GM12891 (cell line): ENCODE measurements at regions not wholly inside any gene's neighbourhood (a gene's known extent, or its start where the extent isn't known, plus 50 kb on each side); places are given as distances from the start of the nearest gene placed in this dataset.
"Not testable (repeated sequence)": the region's sequence is repeated elsewhere in the genome, so short reads cannot be mapped to it uniquely, and the experiment has no call there.

Source experiments
- DNase-seq: peaks from one replicate; pipeline ENCODE4 v3.0.0; 2011; ENCODE audit warnings: low spot score; ENCODE audit not compliant: insufficient read length
- FAIRE-seq: peaks from 2 replicates; lab custom pipeline; 2011; peaks lifted over from hg19 to GRCh38; lab: Jason Lieb, UNC
- PAX5 ChIP-seq: IDR thresholded peaks from 2 replicates; pipeline ENCODE4 v1.6.1; 2011; ENCODE audit warnings: low read length, moderate library complexity, mild to moderate bottlenecking; ENCODE audit not compliant: insufficient read depth, severe bottlenecking
- POLR2A ChIP-seq: IDR thresholded peaks from 2 replicates; pipeline ENCODE4 v1.6.1; 2011; ENCODE audit warnings: low read depth, low read length, control low read depth
- POLR2AphosphoS5 ChIP-seq: IDR thresholded peaks from 2 replicates; pipeline ENCODE4 v1.6.1; 2011; ENCODE audit warnings: low read depth, low read length, control low read depth
- POU2F2 ChIP-seq: IDR thresholded peaks from 2 replicates; pipeline ENCODE4 v1.6.1; 2011; ENCODE audit warnings: low read depth, mild to moderate bottlenecking, control low read depth, low read length, moderate library complexity
- SPI1 ChIP-seq: IDR thresholded peaks from 2 replicates; pipeline ENCODE4 v1.6.1; 2011; ENCODE audit warnings: low read depth, low read length, control low read depth
- TAF1 ChIP-seq: IDR thresholded peaks from 2 replicates; pipeline ENCODE4 v1.6.1; 2011; ENCODE audit warnings: low read depth, low read length, control low read depth

- no peak for TF ChIP-seq POU2F2
- TF ChIP-seq TAF1: no peak
- TF ChIP-seq POLR2A: no peak
- no peak for FAIRE-seq
Observed at GRCh38 chr4:91754716-91755115, 549.0 kb upstream of the GRID2 start.

GRCh38 chr4:91758487-91758886 is 545.3 kb upstream of the GRID2 start:
- no peak for DNase-seq
- TF ChIP-seq POLR2AphosphoS5 (no peak), PAX5 (no peak), POLR2A (no peak), SPI1 (no peak), POU2F2 (no peak), TAF1 (no peak)
- FAIRE-seq: no peak

More at GRCh38 chr4:91754716-91755115, 549.0 kb upstream of the GRID2 start:
- no peak for DNase-seq

DNA sequence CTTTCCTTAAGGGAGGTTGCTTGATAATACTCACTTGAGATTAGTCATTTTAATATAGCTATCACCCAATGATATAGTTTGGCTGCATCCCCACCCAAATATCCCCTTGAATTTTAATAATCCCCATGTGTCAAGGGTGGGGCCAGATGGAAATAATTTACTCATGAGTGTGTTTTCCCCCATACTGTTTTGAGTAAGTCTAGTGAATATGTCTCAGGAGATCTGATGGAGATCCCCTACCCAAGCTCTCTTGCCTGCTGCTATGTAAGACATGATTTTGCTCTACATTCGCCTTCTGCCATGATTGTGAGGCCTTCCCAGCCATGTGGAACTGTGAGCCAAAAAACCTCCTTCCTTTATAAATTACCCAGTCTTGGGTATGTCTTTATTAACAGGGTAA is 539.7 kb upstream of the GRID2 start:
- DNase-seq: no peak
- FAIRE-seq: no peak
- no peak for TF ChIP-seq POLR2A
- no peak for TF ChIP-seq TAF1
- TF ChIP-seq PAX5: no peak
- no peak for TF ChIP-seq SPI1
- TF ChIP-seq POU2F2: no peak
- TF ChIP-seq POLR2AphosphoS5: no peak

- no peak for FAIRE-seq
- no peak for TF ChIP-seq POU2F2
- TF ChIP-seq POLR2AphosphoS5: no peak
- no peak for TF ChIP-seq SPI1
- no peak for TF ChIP-seq PAX5
- no peak for TF ChIP-seq POLR2A
- no peak for TF ChIP-seq TAF1
- no peak for DNase-seq
Observed at GRCh38 chr4:91769912-91770311, 533.9 kb upstream of the GRID2 start.

- FAIRE-seq, DNase-seq: not testable (repeated sequence)
Observed at GRCh38 chr4:91791631-91792030, 512.1 kb upstream of the GRID2 start.

DNA sequence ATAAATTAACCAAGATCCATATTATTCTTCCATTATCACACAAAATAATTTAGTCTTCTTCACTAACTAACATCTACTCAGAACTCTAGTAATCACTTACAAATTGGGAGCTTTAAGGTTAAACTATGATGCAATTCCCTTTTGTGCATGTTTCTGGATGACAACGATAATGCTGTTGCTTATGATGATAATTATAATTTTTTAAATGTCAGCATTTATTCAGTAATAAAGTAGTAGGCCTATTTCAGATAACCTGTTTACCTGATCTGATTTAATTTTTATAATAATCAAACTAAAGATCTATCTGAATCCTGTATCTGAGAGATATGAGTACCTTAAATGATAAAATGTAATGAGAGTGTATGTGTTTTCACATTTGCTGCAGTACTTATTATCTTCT is 507.8 kb upstream of the GRID2 start:
- TF ChIP-seq TAF1: no peak
- no peak for TF ChIP-seq POLR2A
- FAIRE-seq: no peak
- no peak for DNase-seq

GRCh38 chr4:91812319-91812718 is 491.4 kb upstream of the GRID2 start:
- TF ChIP-seq POU2F2 (no peak), SPI1 (no peak), POLR2AphosphoS5 (no peak), PAX5 (no peak), POLR2A (no peak), TAF1 (no peak)
- DNase-seq: no peak
- FAIRE-seq: no peak

DNA sequence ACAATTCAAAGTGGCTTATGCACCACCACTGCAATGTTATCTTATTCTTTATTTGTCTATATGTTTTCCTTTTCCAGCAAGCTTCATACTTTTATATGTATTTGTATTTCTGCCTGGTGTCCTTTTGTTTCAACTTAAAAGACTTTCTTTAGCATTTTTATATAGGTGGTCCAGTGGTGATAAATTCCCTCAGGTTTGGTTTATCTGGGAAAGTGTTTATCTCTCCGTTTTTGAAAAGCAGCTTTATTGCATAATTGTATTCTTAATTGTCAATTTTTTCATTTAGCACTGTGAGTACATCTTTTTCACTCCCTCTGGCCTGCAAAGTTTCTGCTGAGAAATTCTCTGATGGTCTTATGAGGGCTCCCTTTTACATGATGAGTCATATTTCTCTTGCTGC is 479.0 kb upstream of the GRID2 start:
- no peak for TF ChIP-seq PAX5
- TF ChIP-seq TAF1: no peak
- no peak for TF ChIP-seq SPI1
- no peak for TF ChIP-seq POLR2AphosphoS5
- no peak for TF ChIP-seq POLR2A
- TF ChIP-seq POU2F2: no peak
- DNase-seq (no peak), FAIRE-seq (no peak)

DNA sequence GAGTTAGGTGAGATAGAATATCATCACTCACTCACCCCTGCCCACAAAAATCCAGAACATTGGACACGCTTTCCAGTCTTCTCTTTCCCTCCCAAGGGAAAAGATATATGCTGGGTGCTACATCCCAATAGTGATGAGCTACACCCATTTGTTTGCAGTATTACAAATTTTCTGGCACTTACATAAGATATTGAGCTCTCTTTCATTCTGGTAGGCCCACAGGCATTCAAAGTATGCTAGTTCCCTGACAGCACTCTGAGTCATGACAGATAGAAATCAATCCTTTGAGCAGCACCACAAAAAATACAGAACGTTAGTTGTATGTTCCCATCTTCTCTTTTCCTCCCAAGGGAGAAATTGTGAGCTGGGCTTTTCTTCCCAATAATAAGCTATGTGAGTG is 477.6 kb upstream of the GRID2 start:
- DNase-seq: no peak
- no peak for FAIRE-seq
- TF ChIP-seq PAX5 (no peak), POLR2AphosphoS5 (no peak), SPI1 (no peak), POLR2A (no peak), POU2F2 (no peak), TAF1 (no peak)

DNA sequence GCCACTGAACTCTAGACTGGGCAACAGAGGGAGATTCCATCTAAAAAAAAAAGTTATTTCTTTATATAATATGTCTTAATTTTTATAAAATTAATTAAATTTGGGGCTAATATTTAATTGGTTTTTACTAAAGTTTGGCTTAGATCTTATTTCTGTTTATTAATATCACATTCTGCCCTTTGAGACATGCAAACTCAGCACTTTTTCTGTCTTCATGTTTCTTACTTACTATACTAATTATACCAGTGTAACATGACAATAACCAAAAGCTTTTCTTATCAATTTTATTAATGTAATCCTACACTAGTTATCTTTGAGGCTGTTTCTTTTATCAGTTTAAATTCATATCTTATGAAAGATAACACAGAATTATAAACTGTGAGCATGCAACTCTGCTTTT is 475.9 kb upstream of the GRID2 start:
- DNase-seq (no peak), FAIRE-seq (no peak)

GRCh38 chr4:91829531-91829930 is 474.2 kb upstream of the GRID2 start:
- FAIRE-seq (no peak), DNase-seq (no peak)
- TF ChIP-seq SPI1: no peak
- TF ChIP-seq POU2F2: no peak
- TF ChIP-seq TAF1: no peak
- TF ChIP-seq PAX5: no peak
- no peak for TF ChIP-seq POLR2AphosphoS5
- TF ChIP-seq POLR2A: no peak

More for the DNA sequence above, 475.9 kb upstream of the GRID2 start:
- no peak for TF ChIP-seq POLR2AphosphoS5
- TF ChIP-seq TAF1: no peak
- no peak for TF ChIP-seq POU2F2
- TF ChIP-seq PAX5: no peak
- TF ChIP-seq POLR2A: no peak
- no peak for TF ChIP-seq SPI1
